ENCODE measurements at regions not wholly inside any gene's neighbourhood (a gene's known extent, or its start where the extent isn't known, plus 50 kb on each side); places are given as distances from the start of the nearest gene placed in this dataset.

DNA sequence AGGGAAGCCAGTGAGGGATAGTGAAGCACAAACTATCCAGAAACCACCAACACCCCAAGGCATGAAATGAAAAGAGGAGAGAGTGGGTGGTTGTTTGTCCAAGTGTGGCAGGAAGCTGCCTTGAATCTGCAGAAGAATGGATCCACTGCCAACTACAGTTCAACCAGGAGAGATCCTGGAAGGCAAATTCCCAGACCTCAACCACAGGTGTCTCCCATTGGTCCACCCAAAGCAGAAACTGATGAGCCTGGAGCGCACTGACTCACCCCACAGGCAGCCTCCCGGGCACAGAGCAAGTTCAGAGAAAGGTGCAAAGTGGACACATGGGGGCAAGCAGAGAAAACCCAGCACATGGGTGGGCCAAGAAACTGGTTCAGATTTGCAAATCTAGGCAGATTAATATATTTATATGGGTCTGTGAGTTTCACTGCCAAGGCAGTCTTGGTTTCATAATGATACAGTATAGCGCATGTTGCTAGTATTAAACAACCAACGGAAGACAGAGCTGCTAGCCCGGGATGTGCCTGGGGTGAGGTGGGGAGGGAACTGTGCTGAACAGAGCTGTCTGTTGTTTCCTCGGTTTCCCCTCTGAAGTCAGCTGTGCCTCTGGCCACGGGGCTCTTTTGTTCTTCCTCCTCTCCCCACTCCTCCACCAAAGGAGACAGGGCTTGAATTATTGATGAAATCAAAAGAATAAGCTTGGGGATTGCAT lies 416.2 kb upstream of the CCDC196 start:
- Histone ChIP-seq H3K4me3 (ENCODE audit: insufficient read depth, low read depth, low read length) (no peak overlapping the region), H3K27me3 (ENCODE audit: control insufficient read depth, insufficient read depth, low read length) (no peaks in the 10 kb centered on the region), H3K36me3 (replicated peaks; ENCODE audit: control insufficient read depth, insufficient read depth, low read length) (no peaks in the 10 kb centered on the region)
- no peak for DNase-seq

GRCh38 chr14:66070542-66071319 lies 415.4 kb upstream of the CCDC196 start:
- DNase-seq: peak; percentile 86
- H3K36me3 ChIP-seq (replicated peaks; ENCODE audit: control insufficient read depth, insufficient read depth, low read length): no peaks in the 10 kb centered on the region
- H3K4me3 ChIP-seq (ENCODE audit: insufficient read depth, low read depth, low read length): no peak overlapping the region
- H3K27me3 ChIP-seq (ENCODE audit: control insufficient read depth, insufficient read depth, low read length): no peaks in the 10 kb centered on the region

GRCh38 chr14:66072190-66073084 lies 413.7 kb upstream of the CCDC196 start:
- Histone ChIP-seq H3K4me3 (ENCODE audit: insufficient read depth, low read depth, low read length) (no peak overlapping the region), H3K27me3 (ENCODE audit: control insufficient read depth, insufficient read depth, low read length) (no peaks in the 10 kb centered on the region), H3K36me3 (replicated peaks; ENCODE audit: control insufficient read depth, insufficient read depth, low read length) (no peaks in the 10 kb centered on the region)
- DNase-seq: no peak

DNA sequence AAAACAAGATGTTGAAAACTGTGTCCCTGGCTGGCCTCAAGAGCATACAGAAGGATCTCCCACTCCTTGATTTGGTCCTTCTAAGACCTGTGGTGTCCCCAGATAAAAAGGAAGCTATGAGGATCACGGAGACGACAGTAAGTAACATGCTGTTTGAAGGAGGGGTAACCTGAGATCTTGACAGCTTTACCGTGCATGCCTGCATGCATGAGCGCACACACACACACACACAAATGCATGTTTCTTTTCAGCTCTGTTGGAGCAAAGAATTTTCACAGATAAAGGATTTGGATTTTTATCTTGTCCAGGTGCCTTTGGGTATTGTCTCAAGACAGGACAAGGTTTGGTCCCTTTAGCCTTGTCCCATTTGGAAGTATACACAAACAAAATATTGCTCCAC lies 411.6 kb upstream of the CCDC196 start:
- no peak for DNase-seq
- Histone ChIP-seq H3K27me3 (ENCODE audit: control insufficient read depth, insufficient read depth, low read length) (no peaks in the 10 kb centered on the region), H3K36me3 (replicated peaks; ENCODE audit: control insufficient read depth, insufficient read depth, low read length) (no peaks in the 10 kb centered on the region), H3K4me3 (ENCODE audit: insufficient read depth, low read depth, low read length) (no peak overlapping the region)

DNA sequence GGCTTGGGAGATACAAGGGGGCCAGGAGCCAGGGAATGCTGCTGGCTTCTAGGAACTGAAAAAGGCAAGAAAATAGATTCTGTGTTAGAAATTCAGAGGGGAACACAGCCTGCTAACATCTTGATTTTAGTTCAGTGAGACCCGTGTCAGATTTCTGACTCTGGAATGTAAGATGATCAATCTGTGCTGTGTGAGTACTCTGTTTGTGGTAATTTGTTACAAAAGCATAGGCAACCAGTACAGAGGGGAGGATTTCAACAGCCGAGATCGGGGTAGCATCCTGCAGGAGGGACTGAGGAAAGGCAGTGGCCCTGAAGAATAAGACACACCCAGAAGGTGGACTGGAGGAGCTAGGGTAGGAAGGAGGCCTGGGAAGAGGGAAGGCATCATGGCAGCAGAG lies 410.0 kb upstream of the CCDC196 start:
- DNase-seq: no peak
- Histone ChIP-seq H3K36me3 (replicated peaks; ENCODE audit: control insufficient read depth, insufficient read depth, low read length) (no peaks in the 10 kb centered on the region), H3K27me3 (ENCODE audit: control insufficient read depth, insufficient read depth, low read length) (no peaks in the 10 kb centered on the region), H3K4me3 (ENCODE audit: insufficient read depth, low read depth, low read length) (no peak overlapping the region)

DNA sequence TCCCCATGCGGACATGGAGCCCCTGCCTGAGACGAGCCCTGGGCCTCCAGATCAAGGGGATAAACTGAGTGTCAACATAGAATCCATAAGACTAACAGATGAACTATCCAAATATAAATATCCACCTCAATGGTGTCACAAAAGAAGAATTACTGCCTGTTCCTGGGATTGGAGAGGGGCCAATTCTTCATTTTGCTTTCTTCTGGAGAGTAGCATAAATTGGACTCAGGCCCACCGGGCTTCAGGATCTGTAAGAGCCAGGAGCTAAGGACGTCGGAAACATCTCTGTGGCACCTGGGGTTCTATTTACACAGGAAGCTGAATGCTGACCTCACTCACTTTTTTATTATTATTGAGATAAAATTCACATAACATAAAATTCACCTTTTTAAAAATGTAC lies 408.2 kb upstream of the CCDC196 start:
- no peak for DNase-seq
- Histone ChIP-seq H3K4me3 (ENCODE audit: insufficient read depth, low read depth, low read length) (no peak overlapping the region), H3K27me3 (ENCODE audit: control insufficient read depth, insufficient read depth, low read length) (no peaks in the 10 kb centered on the region), H3K36me3 (replicated peaks; ENCODE audit: control insufficient read depth, insufficient read depth, low read length) (no peaks in the 10 kb centered on the region)

DNA sequence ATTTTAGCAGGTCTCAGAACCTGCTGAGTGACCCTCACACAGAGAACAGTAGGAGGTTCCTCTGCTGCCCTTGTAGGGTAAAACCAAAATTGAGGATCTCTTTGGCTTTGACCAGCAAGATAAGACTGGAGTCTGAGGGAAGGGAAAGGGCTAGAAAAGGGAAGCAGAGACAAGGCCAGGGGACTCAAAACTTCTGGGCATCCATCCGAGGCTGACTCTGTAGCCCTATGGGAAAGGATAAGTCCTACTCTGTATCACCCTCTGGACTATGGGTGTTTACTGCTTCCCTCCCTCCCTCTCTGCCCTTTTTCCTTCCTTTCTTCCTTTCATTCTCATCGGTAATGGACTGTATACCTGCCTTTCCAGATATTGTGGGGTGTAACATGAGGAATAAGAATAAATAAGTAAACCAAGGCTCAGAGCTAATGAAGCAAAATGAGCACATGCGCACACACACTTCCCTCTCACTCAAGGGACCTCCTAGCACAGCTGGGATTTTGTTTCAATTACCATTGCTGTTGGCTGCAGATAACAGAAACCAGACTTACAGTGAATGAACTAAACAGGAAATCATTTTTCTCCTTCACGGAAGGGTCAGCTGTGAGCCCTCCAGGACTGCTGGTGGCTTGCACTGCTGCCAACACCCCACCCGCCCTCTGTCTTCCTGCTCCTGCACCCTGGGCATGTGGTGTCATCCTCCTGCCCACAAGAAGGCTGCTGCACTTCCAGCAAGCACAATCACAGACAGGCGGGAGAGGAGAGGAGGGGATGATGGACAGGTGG lies 404.4 kb upstream of the CCDC196 start:
- no peaks in the 10 kb centered on the region for H3K27me3 ChIP-seq (ENCODE audit: control insufficient read depth, insufficient read depth, low read length)
- DNase-seq: no peak

GRCh38 chr14:66085224-66085623 lies 400.9 kb upstream of the CCDC196 start:
- no peak for DNase-seq
- Histone ChIP-seq H3K27me3 (ENCODE audit: control insufficient read depth, insufficient read depth, low read length) (no peaks in the 10 kb centered on the region), H3K4me3 (ENCODE audit: insufficient read depth, low read depth, low read length) (no peak overlapping the region), H3K36me3 (replicated peaks; ENCODE audit: control insufficient read depth, insufficient read depth, low read length) (no peaks in the 10 kb centered on the region)

More for the DNA sequence above, 404.4 kb upstream of the CCDC196 start:
- Histone ChIP-seq H3K4me3 (ENCODE audit: insufficient read depth, low read depth, low read length) (no peak overlapping the region), H3K36me3 (replicated peaks; ENCODE audit: control insufficient read depth, insufficient read depth, low read length) (no peaks in the 10 kb centered on the region)

DNA sequence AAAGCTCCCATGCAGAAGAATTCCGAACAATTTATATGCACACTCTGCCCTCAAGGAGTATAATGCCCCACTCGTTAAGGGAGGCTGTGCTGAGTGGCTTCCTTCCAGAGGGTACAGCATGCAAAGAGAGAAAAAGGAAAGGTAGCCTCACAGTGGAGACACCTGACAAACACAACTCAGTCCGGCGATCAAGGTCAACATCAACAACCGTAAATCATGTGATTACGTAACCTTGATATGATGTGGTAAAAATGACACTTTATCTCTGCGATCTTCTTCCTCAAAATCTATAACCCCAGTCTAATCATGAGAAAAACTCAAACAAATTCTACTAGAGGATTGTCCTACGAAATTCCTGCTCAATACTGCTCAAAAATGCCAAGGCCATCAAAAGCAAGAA lies 400.5 kb upstream of the CCDC196 start:
- Histone ChIP-seq H3K27me3 (ENCODE audit: control insufficient read depth, insufficient read depth, low read length) (no peaks in the 10 kb centered on the region), H3K4me3 (ENCODE audit: insufficient read depth, low read depth, low read length) (no peak overlapping the region), H3K36me3 (replicated peaks; ENCODE audit: control insufficient read depth, insufficient read depth, low read length) (no peaks in the 10 kb centered on the region)
- DNase-seq: no peak

- H3K36me3 ChIP-seq (replicated peaks; ENCODE audit: control insufficient read depth, insufficient read depth, low read length): no peaks in the 10 kb centered on the region
- no peaks in the 10 kb centered on the region for H3K27me3 ChIP-seq (ENCODE audit: control insufficient read depth, insufficient read depth, low read length)
- H3K4me3 ChIP-seq (ENCODE audit: insufficient read depth, low read depth, low read length): no peak overlapping the region
- DNase-seq: no peak
Observed at GRCh38 chr14:66087231-66087630, 398.9 kb upstream of the CCDC196 start.

DNA sequence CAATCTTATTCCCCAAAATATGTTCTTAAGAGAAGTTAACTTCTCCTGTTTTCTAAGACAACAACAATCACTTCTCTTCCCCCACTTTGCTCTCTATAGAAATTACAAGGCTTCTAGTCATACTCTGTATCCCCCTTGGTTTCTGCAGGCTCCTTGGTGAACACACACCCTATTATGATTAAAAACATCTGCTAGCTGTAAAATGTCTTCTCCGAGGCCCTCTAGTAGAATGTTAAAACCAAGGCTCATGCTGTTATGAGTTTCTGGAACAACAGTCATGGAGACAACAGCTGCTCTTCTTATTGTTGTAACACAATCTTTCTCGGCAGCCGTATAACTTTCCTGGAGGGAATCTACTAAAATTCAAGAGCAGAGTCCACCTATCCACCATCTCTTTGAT lies 397.5 kb upstream of the CCDC196 start:
- DNase-seq: no peak
- no peaks in the 10 kb centered on the region for H3K36me3 ChIP-seq (replicated peaks; ENCODE audit: control insufficient read depth, insufficient read depth, low read length)
- H3K4me3 ChIP-seq (ENCODE audit: insufficient read depth, low read depth, low read length): no peak overlapping the region
- H3K27me3 ChIP-seq (ENCODE audit: control insufficient read depth, insufficient read depth, low read length): no peaks in the 10 kb centered on the region

DNA sequence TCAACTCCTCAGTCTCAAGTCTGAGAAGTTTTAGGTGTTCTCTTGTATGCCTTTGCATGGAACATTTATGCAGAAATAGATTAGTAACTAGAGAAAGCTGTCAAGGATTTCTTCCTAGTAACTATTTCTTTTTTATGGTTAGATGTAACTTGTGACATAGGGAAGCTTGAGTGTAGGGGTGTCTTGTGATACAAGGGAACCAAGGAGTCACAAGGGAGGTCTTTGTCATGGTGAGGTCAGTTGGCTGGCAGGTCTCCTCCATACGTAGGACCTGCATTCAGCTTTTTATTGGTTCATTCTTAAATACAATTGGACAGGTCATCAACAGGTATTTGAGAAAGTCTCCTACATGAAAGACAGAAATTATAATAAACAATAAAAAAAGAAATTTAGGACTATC lies 394.0 kb upstream of the CCDC196 start:
- Histone ChIP-seq H3K27me3 (ENCODE audit: control insufficient read depth, insufficient read depth, low read length) (no peaks in the 10 kb centered on the region), H3K4me3 (ENCODE audit: insufficient read depth, low read depth, low read length) (no peak overlapping the region), H3K36me3 (replicated peaks; ENCODE audit: control insufficient read depth, insufficient read depth, low read length) (no peaks in the 10 kb centered on the region)
- DNase-seq: no peak

- H3K27me3 ChIP-seq (ENCODE audit: control insufficient read depth, insufficient read depth, low read length): no peaks in the 10 kb centered on the region
- H3K4me3 ChIP-seq (ENCODE audit: insufficient read depth, low read depth, low read length): no peak overlapping the region
- DNase-seq: no peak
Observed at GRCh38 chr14:66092748-66093147, 393.4 kb upstream of the CCDC196 start.

More at GRCh38 chr14:66092748-66093147, 393.4 kb upstream of the CCDC196 start:
- H3K36me3 ChIP-seq (replicated peaks; ENCODE audit: control insufficient read depth, insufficient read depth, low read length): no peaks in the 10 kb centered on the region

All from H7 (cell line).